RWPE2 (cell line): ENCODE measurements at regions not wholly inside any gene's neighbourhood (a gene's known extent, or its start where the extent isn't known, plus 50 kb on each side); places are given as distances from the start of the nearest gene placed in this dataset.

Source experiments
- ATAC-seq: fragments of 200-7000 bp; cut with Tn5 transposase; 3 replicates; pipeline ENCODE4 v1.9.1; 2021; ENCODE audit warnings: low read depth
- DNase-seq: peaks from one replicate; pipeline ENCODE4 v3.0.0-alpha.2; 2020; ENCODE audit warnings: low spot score
- H3K27ac ChIP-seq: fragments of 450-650 bp; 2 replicates; pipeline ENCODE4 v1.5.1; 2017; ENCODE audit warnings: mild to moderate bottlenecking; ENCODE audit not compliant: poor library complexity, severe bottlenecking
- H3K27me3 ChIP-seq: fragments of 250-450 bp; sonication (Bioruptor Pico); 2 replicates; pipeline ENCODE4 v1.5.1; 2021; ENCODE audit warnings: mild to moderate bottlenecking, moderate library complexity; ENCODE audit not compliant: insufficient read depth, poor library complexity, severe bottlenecking
- H3K36me3 ChIP-seq: fragments of 250-450 bp; sonication (Bioruptor Pico); 2 replicates; pipeline ENCODE4 v1.5.1; 2020; ENCODE audit warnings: low read depth, mild to moderate bottlenecking, moderate library complexity
- H3K4me1 ChIP-seq: fragments of 250-450 bp; sonication (Bioruptor Pico); 2 replicates; pipeline ENCODE4 v1.5.1; 2021; ENCODE audit warnings: mild to moderate bottlenecking, moderate library complexity; ENCODE audit not compliant: insufficient read depth, poor library complexity, severe bottlenecking
- H3K4me3 ChIP-seq: fragments of 250-450 bp; sonication (Bioruptor Pico); 2 replicates; pipeline ENCODE4 v1.5.1; 2021; ENCODE audit warnings: mild to moderate bottlenecking, moderate library complexity; ENCODE audit not compliant: severe bottlenecking
- H3K9me3 ChIP-seq: fragments of 250-450 bp; sonication (Bioruptor Pico); 2 replicates; pipeline ENCODE4 v1.5.1; 2021; ENCODE audit warnings: mild to moderate bottlenecking, moderate library complexity; ENCODE audit not compliant: severe bottlenecking
- TF ChIP-seq, protein P1 (sequence below): fragments of 450-650 bp; IDR thresholded peaks from one replicate; pipeline ENCODE4 v1.5.1; 2017; ENCODE audit warnings: mild to moderate bottlenecking, moderate library complexity; ENCODE audit not compliant: poor library complexity, severe bottlenecking

DNA sequence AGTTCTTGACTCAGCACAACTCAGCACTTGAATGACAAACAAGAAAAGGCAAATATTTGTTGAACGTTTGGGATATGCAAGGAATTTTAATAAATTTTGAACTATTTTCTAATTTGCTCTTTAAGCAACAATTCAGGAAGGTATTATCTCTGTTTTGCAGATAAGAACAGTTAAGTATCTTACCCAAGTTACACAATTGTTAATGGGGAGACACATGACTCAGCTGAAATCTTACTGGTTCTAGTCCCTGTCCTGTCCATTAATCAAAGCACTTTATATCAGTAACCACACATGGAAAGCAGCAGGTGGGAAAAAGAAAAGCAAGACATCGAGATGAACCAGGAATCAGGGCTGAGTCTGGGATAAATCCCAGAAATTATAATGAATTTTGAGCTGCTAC, 493.9 kb upstream of the PIK3C3 start:
- Histone ChIP-seq H3K4me3 (no peak overlapping the region), H3K27me3 (no peaks in the 10 kb centered on the region), H3K36me3 (no peaks in the 10 kb centered on the region), H3K27ac (no peak overlapping the region), H3K9me3 (no peaks in the 10 kb centered on the region), H3K4me1 (no peaks in the 10 kb centered on the region)
- ATAC-seq (no peak), DNase-seq (no peak)
- TF ChIP-seq, protein P1, sequence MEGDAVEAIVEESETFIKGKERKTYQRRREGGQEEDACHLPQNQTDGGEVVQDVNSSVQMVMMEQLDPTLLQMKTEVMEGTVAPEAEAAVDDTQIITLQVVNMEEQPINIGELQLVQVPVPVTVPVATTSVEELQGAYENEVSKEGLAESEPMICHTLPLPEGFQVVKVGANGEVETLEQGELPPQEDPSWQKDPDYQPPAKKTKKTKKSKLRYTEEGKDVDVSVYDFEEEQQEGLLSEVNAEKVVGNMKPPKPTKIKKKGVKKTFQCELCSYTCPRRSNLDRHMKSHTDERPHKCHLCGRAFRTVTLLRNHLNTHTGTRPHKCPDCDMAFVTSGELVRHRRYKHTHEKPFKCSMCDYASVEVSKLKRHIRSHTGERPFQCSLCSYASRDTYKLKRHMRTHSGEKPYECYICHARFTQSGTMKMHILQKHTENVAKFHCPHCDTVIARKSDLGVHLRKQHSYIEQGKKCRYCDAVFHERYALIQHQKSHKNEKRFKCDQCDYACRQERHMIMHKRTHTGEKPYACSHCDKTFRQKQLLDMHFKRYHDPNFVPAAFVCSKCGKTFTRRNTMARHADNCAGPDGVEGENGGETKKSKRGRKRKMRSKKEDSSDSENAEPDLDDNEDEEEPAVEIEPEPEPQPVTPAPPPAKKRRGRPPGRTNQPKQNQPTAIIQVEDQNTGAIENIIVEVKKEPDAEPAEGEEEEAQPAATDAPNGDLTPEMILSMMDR, result no peak

DNA sequence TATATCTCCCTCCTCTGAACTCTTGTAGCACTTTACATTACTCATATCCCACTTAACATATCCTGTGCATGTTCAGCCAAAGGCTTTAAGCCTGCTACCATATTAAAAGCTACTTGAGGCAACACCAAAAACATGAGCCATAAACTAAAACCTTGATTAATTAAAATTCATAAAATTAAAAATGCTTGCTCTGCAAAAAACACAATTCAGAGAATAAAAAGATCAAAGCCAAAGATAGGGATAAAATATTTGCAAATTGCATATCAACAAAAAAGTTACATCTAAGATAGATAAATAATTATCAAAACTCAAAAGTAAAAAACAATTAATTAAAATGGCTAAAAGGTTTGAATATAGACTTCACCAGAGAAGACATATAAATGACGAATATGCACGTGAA, 495.4 kb upstream of the PIK3C3 start:
- no peak for DNase-seq
- H3K36me3 ChIP-seq, result no peaks in the 10 kb centered on the region
- no peak overlapping the region for H3K4me3 ChIP-seq
- TF ChIP-seq, protein P1, result no peak
- no peaks in the 10 kb centered on the region for H3K9me3 ChIP-seq
- no peaks in the 10 kb centered on the region for H3K27me3 ChIP-seq
- H3K4me1 ChIP-seq, result no peaks in the 10 kb centered on the region
- ATAC-seq, result no peak
- no peak overlapping the region for H3K27ac ChIP-seq

DNA sequence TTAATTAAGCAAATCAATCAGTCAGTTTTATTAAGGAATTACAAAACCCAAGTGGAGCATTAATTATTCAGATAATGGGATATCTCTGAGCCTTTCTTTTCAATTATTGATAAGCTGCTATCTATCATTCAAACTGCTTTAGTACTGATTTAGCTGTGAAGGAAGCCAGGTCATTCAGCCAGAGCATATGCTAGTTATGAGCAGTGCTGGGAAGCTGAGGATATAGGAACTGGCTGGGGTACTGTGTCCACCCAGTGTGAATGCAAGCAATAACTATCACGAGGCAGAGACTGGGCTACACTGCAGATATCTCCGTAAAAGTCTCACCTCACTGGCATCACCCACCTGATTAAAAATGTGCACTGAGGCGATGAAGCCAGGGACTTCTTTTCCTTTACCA, 496.7 kb upstream of the PIK3C3 start:
- Histone ChIP-seq H3K4me1 (no peaks in the 10 kb centered on the region), H3K27ac (no peak overlapping the region), H3K27me3 (no peaks in the 10 kb centered on the region), H3K4me3 (no peak overlapping the region), H3K36me3 (no peaks in the 10 kb centered on the region), H3K9me3 (no peaks in the 10 kb centered on the region)
- DNase-seq (no peak), ATAC-seq (no peak)
- TF ChIP-seq, protein P1, result no peak

DNA sequence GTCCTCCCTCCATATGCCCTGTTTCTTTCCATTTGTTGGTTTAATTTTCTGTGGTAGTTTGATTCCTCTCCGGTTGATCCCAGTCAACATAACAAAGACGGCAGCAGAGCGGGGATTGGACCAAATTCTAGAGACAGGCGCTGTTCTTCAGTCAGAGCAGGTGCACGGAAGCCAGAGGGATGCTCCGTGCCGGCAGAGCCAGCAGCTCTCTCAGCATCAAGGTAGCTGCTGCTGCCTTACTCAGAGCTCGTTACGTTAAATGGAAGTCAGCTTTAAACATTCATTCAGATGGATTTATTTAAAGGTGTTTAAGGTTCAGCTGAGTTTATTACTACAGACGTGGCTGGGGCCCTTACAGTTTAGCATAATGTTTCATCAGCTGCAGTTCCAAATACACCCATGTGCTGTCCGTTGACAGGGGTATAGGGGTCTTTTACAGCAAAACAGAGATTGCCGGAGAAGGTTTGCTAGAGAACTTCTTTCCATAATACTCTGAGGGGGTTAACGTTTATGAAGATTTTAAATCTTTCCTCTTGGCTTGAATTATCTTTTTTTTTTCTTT, 497.2 kb upstream of the PIK3C3 start:
- H3K9me3 ChIP-seq, result no peaks in the 10 kb centered on the region
- H3K4me1 ChIP-seq, result no peaks in the 10 kb centered on the region
- TF ChIP-seq, protein P1, result no peak
- DNase-seq, result no peak
- H3K27me3 ChIP-seq, result no peaks in the 10 kb centered on the region
- H3K36me3 ChIP-seq, result no peaks in the 10 kb centered on the region
- ATAC-seq, result no peak
- no peak overlapping the region for H3K4me3 ChIP-seq
- no peak overlapping the region for H3K27ac ChIP-seq

- TF ChIP-seq, protein P1, result no peak
- no peak for ATAC-seq
Measured at GRCh38 chr18:41456831-41457230, 498.2 kb upstream of the PIK3C3 start.

More at GRCh38 chr18:41456831-41457230, 498.2 kb upstream of the PIK3C3 start:
- Histone ChIP-seq H3K27ac (no peak overlapping the region), H3K4me1 (no peaks in the 10 kb centered on the region), H3K4me3 (no peak overlapping the region), H3K36me3 (no peaks in the 10 kb centered on the region), H3K9me3 (no peaks in the 10 kb centered on the region), H3K27me3 (no peaks in the 10 kb centered on the region)
- DNase-seq, result no peak
